ENCODE measurements at regions not wholly inside any gene's neighbourhood (a gene's known extent, or its start where the extent isn't known, plus 50 kb on each side); places are given as distances from the start of the nearest gene placed in this dataset.

DNA sequence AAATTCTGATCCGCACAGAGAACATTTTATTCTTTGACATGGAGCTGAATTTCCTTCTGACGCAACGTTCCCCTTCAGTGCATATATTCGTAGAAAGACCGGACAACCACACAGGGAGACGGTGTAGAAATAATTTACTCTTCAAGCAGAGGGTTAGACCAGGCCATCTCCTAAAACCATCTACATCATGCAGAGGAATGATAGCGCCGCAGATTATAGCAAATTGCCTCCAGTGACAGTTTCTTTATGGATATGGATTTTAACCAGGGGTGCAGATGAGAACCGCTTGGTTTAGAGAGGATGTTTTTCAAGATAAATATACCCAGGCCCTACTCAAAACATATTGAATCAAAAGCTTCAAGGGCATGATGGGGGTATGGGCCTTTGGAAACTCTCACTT is 759.3 kb upstream of the AUTS2 start:
- TF ChIP-seq POLR2AphosphoS5 (IDR thresholded peaks at IDR 0.05; ENCODE audit: borderline replicate concordance, low read depth, low read length) (no peak), EZH2 (IDR thresholded peaks at IDR 0.05) (no peak), FOXP2 (optimal IDR thresholded peaks at IDR 0.05; ENCODE audit: control extremely low read depth, extremely low read length, insufficient read depth) (no peak)
